Astrocyte of the cerebellum (primary cell): ENCODE measurements at regions not wholly inside any gene's neighbourhood (a gene's known extent, or its start where the extent isn't known, plus 50 kb on each side); places are given as distances from the start of the nearest gene placed in this dataset.

Experiments
- DNase-seq: peaks from one replicate; pipeline ENCODE4 v3.0.0-alpha.2; 2011; ENCODE audit warnings: low read depth
- H3K4me3 ChIP-seq: 2 replicates; pipeline ENCODE4 v1.5.1; 2011; ENCODE audit warnings: mild to moderate bottlenecking, low read depth, low read length, moderate library complexity
- CTCF ChIP-seq: IDR thresholded peaks from 2 replicates; pipeline ENCODE4 v1.5.1; 2012; ENCODE audit warnings: low read length, low read depth, moderate library complexity, mild to moderate bottlenecking; ENCODE audit errors: missing control alignments
- in situ Hi-C: cut with HindIII; loops from 2 replicates; pipeline ENCODE4 v1.10.0; 2017; ENCODE audit warnings: low sequenced_read_pairs

DNA sequence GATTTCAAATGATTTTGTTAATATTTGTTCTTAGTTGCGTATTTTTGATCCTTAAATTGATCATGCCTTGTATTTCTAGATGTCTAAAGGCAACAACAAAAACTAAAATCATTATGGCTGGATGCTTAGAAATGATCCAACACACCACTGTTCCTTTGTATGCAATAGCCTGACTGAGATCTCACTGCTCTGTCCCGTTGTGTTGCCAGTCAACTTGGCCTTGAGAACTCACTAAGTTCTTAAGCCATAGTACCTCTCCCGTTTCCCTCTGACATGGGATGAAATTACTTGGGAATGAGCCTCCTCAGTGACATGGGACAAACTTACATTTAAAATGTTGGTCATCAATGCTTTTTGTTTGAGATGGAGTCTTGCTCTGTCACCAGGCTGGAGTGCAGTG is 222.0 kb upstream of the HS6ST1 start:
- no peak for TF ChIP-seq CTCF
- in situ Hi-C loops, result no loop called here

DNA sequence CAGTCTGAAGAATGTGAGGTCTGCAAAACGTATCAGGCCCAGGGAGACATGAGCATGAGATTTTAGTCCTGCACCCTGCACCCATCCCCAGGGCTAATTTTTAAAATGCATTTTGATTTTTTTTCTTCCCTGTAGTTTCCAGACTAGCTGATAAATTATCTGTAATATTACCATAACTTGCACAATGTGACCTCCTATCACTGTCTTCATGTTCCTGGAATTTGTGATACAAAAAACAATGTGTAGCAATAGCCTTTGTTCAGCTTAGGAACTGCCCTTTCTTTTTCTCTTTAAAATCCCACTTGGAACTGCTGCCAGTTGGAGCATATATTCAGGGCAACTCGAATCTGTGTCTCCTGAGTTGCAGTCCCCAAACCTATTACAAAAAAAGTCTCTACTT is 222.8 kb upstream of the HS6ST1 start:
- DNase-seq, result no peak
- no peak for TF ChIP-seq CTCF
- in situ Hi-C loops, result no loop called here
- H3K4me3 ChIP-seq, result no peak overlapping the region

More for the DNA sequence above, 222.0 kb upstream of the HS6ST1 start:
- DNase-seq, result no peak
- no peak overlapping the region for H3K4me3 ChIP-seq

DNA sequence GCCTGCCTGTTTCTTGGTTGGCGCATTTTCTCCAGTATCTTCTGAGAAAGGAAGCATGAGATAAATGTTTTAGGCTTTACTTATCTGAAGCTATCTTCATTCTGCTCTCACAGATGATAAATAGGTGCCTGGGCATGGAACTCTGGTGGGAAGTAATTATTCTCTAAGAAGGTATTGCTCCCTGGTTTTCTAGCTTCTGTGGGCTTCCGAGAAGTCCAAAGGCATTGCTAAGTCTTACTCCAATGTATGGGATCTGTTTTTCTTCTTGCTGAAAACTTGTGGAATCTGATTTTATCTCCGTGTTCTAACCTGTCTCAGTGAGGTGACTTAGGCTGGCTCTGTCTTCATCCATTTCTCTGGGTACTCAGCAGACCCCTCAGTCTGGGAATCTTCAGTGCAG is 224.4 kb upstream of the HS6ST1 start:
- DNase-seq, result no peak
- in situ Hi-C loops, result no loop called here
- no peak overlapping the region for H3K4me3 ChIP-seq
- TF ChIP-seq CTCF, result no peak

GRCh38 chr2:128543646-128544045 is 225.0 kb upstream of the HS6ST1 start:
- H3K4me3 ChIP-seq, result no peak overlapping the region
- peak; percentile 15 for TF ChIP-seq CTCF
- DNase-seq, result no peak
- in situ Hi-C loops, result no loop called here

DNA sequence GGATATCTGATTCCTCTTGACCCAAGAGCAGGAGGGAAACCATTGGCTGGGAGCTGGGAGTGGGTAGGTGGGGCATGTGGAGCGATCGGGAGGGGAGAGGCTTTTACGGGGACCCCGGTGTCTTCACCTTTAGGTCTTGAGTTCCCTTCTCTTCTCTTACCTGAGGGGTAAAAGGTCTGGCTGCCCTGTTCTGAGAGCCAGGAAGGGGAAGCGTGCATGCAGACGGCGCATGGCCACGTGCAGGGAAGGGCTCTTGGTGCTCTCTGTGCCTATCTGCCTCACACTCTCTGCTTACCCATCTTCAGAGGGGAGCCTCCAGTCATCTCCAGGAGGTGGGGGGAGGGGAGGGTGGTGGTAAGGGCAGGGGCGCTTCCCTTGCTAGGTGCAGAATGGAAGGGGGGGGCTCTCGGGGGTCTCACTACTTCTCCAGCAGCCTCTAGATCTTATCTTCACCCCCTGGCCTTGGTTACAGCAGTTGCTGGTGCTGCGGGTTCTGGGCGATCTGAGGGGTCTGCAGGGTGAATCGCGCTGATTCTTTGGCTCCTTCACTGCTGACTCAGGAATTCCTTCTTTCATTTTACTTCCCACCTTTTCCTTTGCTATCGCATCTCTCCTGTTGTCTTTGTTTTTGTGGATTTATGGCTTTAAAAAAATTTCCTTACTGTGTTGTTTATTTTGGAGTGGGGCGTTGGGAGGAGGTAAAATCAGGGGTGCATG is 225.8 kb upstream of the HS6ST1 start:
- in situ Hi-C loops, result no loop called here
- TF ChIP-seq CTCF, result no peak
- H3K4me3 ChIP-seq, result no peak overlapping the region
- no peak for DNase-seq

GRCh38 chr2:128545085-128545484 is 226.4 kb upstream of the HS6ST1 start:
- no peak overlapping the region for H3K4me3 ChIP-seq
- no peak for TF ChIP-seq CTCF
- in situ Hi-C loops, result no loop called here
- DNase-seq, result no peak
